ENCODE measurements at regions not wholly inside any gene's neighbourhood (a gene's known extent, or its start where the extent isn't known, plus 50 kb on each side); places are given as distances from the start of the nearest gene placed in this dataset.

DNA sequence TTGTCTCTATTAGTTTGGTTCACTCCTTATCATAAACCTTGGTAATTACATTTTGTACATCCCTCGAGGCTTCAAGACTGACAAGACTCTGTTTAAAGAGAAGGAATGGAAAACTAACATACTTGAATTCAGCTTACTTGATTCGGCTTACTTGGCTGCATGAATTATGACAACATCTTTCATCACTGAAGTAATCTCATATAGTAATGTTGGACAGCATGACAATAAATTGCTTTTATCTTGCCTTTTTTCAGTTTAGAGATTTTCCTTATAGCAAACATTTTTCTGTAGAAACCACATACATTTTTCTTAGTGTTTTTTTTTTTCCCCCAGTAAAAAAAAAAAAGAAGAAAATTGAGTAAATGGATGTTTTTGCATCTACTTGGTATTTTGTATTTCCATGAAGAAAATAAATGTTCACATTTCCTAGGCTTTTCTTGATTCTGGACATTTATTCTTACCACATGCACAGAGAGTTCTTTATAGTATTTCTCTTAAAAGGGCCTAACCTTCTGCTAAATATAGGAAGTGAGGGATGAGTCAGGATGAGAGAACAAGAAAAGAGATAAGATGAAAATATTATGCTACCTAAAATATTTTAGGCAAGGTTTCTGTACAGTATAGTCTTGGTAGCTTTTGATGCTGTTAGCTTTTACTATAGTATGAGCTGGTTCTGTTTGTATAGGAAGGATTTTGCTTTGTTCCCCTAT lies 101.0 kb upstream of the HDGFL1 start:
- TF ChIP-seq, protein P1, sequence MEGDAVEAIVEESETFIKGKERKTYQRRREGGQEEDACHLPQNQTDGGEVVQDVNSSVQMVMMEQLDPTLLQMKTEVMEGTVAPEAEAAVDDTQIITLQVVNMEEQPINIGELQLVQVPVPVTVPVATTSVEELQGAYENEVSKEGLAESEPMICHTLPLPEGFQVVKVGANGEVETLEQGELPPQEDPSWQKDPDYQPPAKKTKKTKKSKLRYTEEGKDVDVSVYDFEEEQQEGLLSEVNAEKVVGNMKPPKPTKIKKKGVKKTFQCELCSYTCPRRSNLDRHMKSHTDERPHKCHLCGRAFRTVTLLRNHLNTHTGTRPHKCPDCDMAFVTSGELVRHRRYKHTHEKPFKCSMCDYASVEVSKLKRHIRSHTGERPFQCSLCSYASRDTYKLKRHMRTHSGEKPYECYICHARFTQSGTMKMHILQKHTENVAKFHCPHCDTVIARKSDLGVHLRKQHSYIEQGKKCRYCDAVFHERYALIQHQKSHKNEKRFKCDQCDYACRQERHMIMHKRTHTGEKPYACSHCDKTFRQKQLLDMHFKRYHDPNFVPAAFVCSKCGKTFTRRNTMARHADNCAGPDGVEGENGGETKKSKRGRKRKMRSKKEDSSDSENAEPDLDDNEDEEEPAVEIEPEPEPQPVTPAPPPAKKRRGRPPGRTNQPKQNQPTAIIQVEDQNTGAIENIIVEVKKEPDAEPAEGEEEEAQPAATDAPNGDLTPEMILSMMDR (IDR thresholded peaks at IDR 0.05): no peak
- no peak for TF ChIP-seq POLR2A (IDR thresholded peaks at IDR 0.05)

Measured in Peyer's patch (tissue), 4 donors.